ENCODE measurements at regions not wholly inside any gene's neighbourhood (a gene's known extent, or its start where the extent isn't known, plus 50 kb on each side); places are given as distances from the start of the nearest gene placed in this dataset.

- WGBS (ENCODE audit: insufficient coverage, insufficient replicate concordance, low lambda C conversion rate, missing lambda C conversion rate): 46% methylated on average over 1 of the region's 1 CpG
- H3K27me3 ChIP-seq (replicated peaks in 1 of 2; ENCODE audit: control insufficient read depth in 2 of 2, insufficient read depth in 2 of 2, low read length in 1 of 2): no peaks in the 10 kb centered on the region
- FAIRE-seq (no peak), DNase-seq (ENCODE audit: low read depth, low spot score) (no peak), ATAC-seq (peak; percentile 41; the same call in 2 of the 3 replicates)
- H4K20me1 ChIP-seq (ENCODE audit: control insufficient read depth, insufficient read depth): no peaks in the 10 kb centered on the region
- ChIA-PET SMC1A (ENCODE audit: uncharacterized antibody, unreplicated experiment) (interaction anchor here (0.9 kb wide), 1 partner anchor 18 kb away, joined by 3 read pairs; no protein-coding TSS in a partner anchor), CTCF (no interaction called here), POLR2A (no interaction called here), RAD21 (ENCODE audit: unreplicated experiment) (no interaction called here)
- H3K4me1 ChIP-seq (ENCODE audit: control insufficient read depth, insufficient read depth, low read length): no peaks in the 10 kb centered on the region
- H3K4me3 ChIP-seq: no peak overlapping the region
- no peaks in the 10 kb centered on the region for H3K9me3 ChIP-seq (replicated peaks; ENCODE audit: control insufficient read depth, insufficient read depth, low read length)
- no peak overlapping the region for H3K4me2 ChIP-seq (ENCODE audit: control insufficient read depth, insufficient read depth)
- H3K27ac ChIP-seq (ENCODE audit: control insufficient read depth, insufficient read depth): no peak overlapping the region
- H3K9ac ChIP-seq (ENCODE audit: control insufficient read depth, insufficient read depth, low read length): no peak overlapping the region
- no TSS peak for BruUV-seq (replicated peaks)
- in situ Hi-C loops (cut with MboI): no loop called here
- no peak overlapping the region for H2AFZ ChIP-seq (ENCODE audit: control insufficient read depth, low read depth, low read length)
- TF ChIP-seq MEF2B (IDR thresholded peaks at IDR 0.05; ENCODE audit: partially characterized antibody, poor library complexity, severe bottlenecking) (no peak), STAT3 (IDR thresholded peaks at IDR 0.05; ENCODE audit: low read depth, low read length) (no peak)
- H3K36me3 ChIP-seq (ENCODE audit: control insufficient read depth in 2 of 2, insufficient read depth in 2 of 2, low read length in 1 of 2): no peaks in the 10 kb centered on the region
- intact Hi-C loops (cut with micrococcal nuclease; ENCODE audit: unreplicated experiment): no loop called here
- no peaks in the 10 kb centered on the region for H3K79me2 ChIP-seq (ENCODE audit: control insufficient read depth, insufficient read depth, low read length)
Observed at GRCh38 chr3:161879470-161879869, 382.9 kb downstream of the OTOL1 start.

- no peak overlapping the region for H3K9ac ChIP-seq (ENCODE audit: control insufficient read depth, insufficient read depth, low read length)
- intact Hi-C loops (cut with micrococcal nuclease; ENCODE audit: unreplicated experiment): no loop called here
- ChIA-PET RAD21 (ENCODE audit: unreplicated experiment) (no interaction called here), POLR2A (no interaction called here), SMC1A (ENCODE audit: uncharacterized antibody, unreplicated experiment) (no interaction called here), CTCF (interaction anchor here (1.2 kb wide), 1 partner anchor 10 kb away, joined by 4 read pairs; no protein-coding TSS in a partner anchor)
- no peak overlapping the region for H3K4me2 ChIP-seq (ENCODE audit: control insufficient read depth, insufficient read depth)
- no peak for FAIRE-seq
- H3K9me3 ChIP-seq (replicated peaks; ENCODE audit: control insufficient read depth, insufficient read depth, low read length): no peaks in the 10 kb centered on the region
- whole genome bisulfite sequencing (ENCODE audit: insufficient coverage, insufficient replicate concordance, low lambda C conversion rate, missing lambda C conversion rate): 7% methylated on average over 5 of the region's 5 CpGs
- H2AFZ ChIP-seq (ENCODE audit: control insufficient read depth, low read depth, low read length): no peak overlapping the region
- no peak overlapping the region for H3K4me3 ChIP-seq
- TF ChIP-seq BCLAF1 (IDR thresholded peaks at IDR 0.05): no peak
- no peak for TF ChIP-seq RB1 (IDR thresholded peaks at IDR 0.05; ENCODE audit: borderline replicate concordance)
- no peak for TF ChIP-seq ZSCAN29 (IDR thresholded peaks at IDR 0.05)
- TF ChIP-seq RAD51 (IDR thresholded peaks at IDR 0.05): no peak
- TF ChIP-seq SUPT20H (IDR thresholded peaks at IDR 0.05; ENCODE audit: borderline replicate concordance, control insufficient read depth, low read depth, low read length): no peak
- no peak for TF ChIP-seq STAT1 (conservative IDR thresholded peaks at IDR 0.05)
- TF ChIP-seq ATF3 (IDR thresholded peaks at IDR 0.05; ENCODE audit: borderline replicate concordance, extremely low read depth, low read depth, low read length): no peak
- TF ChIP-seq PML (IDR thresholded peaks at IDR 0.05; ENCODE audit: low read length): no peak
- TF ChIP-seq NR2C2 (IDR thresholded peaks at IDR 0.05; ENCODE audit: borderline replicate concordance, control insufficient read depth, insufficient read length, low read depth): no peak
- TF ChIP-seq TCF12 (IDR thresholded peaks at IDR 0.05; ENCODE audit: low read depth, low read length): no peak
- no peak for TF ChIP-seq MYC (IDR thresholded peaks at IDR 0.05; ENCODE audit: insufficient read depth, insufficient read length, insufficient replicate concordance, low read length, severe bottlenecking)
- no peak for ATAC-seq
- no TSS peak for BruUV-seq (replicated peaks)
- DNase-seq (ENCODE audit: low read depth, low spot score): no peak
- H3K79me2 ChIP-seq (ENCODE audit: control insufficient read depth, insufficient read depth, low read length): no peaks in the 10 kb centered on the region
- H3K27me3 ChIP-seq (replicated peaks in 1 of 2; ENCODE audit: control insufficient read depth in 2 of 2, insufficient read depth in 2 of 2, low read length in 1 of 2): no peaks in the 10 kb centered on the region
- in situ Hi-C loops (cut with MboI): no loop called here
- H3K27ac ChIP-seq (ENCODE audit: control insufficient read depth, insufficient read depth): no peak overlapping the region
- H4K20me1 ChIP-seq (ENCODE audit: control insufficient read depth, insufficient read depth): no peaks in the 10 kb centered on the region
- no peaks in the 10 kb centered on the region for H3K4me1 ChIP-seq (ENCODE audit: control insufficient read depth, insufficient read depth, low read length)
- no peaks in the 10 kb centered on the region for H3K36me3 ChIP-seq (ENCODE audit: control insufficient read depth in 2 of 2, insufficient read depth in 2 of 2, low read length in 1 of 2)
Observed at GRCh38 chr3:161884830-161885229, 388.2 kb downstream of the OTOL1 start.
